Heart right ventricle (tissue), 16 donors: ENCODE measurements at regions not wholly inside any gene's neighbourhood (a gene's known extent, or its start where the extent isn't known, plus 50 kb on each side); places are given as distances from the start of the nearest gene placed in this dataset.

ENCODE experiments used
- ATAC-seq, 8 donors: fragments of 200-7000 bp; cut with Tn5 transposase; one replicate each; pipeline ENCODE4 v1.9.1; 2020; ENCODE audit warnings: mild to moderate bottlenecking in 8 of 8, moderate library complexity in 8 of 8, moderate number of reproducible peaks in 1 of 8
- DNase-seq, 2 donors: peaks; one replicate each; pipeline ENCODE4 v3.0.0-alpha.2; 2020
- H3K27ac ChIP-seq, 10 donors: fragments of 200-600 bp; sonication (generic) in 2 of 10; one replicate each; pipeline versions ENCODE4 v1.5.0 to v1.8.0; 2020 to 2022; ENCODE audit warnings: mild to moderate bottlenecking in 3 of 10
- H3K27me3 ChIP-seq, 7 donors: fragments of 200-600 bp; one replicate each; pipeline ENCODE4 v1.8.0; 2021 to 2022; ENCODE audit warnings: mild to moderate bottlenecking in 2 of 7
- H3K36me3 ChIP-seq, 9 donors: fragments of 200-600 bp; sonication (generic) in 1 of 9; one replicate each; pipeline versions ENCODE4 v1.5.0 to v1.8.0; 2020 to 2022; ENCODE audit warnings: mild to moderate bottlenecking in 2 of 9
- H3K4me1 ChIP-seq, 9 donors: fragments of 200-600 bp; sonication (generic) in 1 of 9; one replicate each; pipeline versions ENCODE4 v1.5.0 to v1.8.0; 2020 to 2022; ENCODE audit warnings: mild to moderate bottlenecking in 4 of 9
- H3K4me3 ChIP-seq, 10 donors: fragments of 200-600 bp; sonication (generic) in 2 of 10; one replicate each; pipeline versions ENCODE4 v1.5.0 to v1.8.0; 2020 to 2022; ENCODE audit warnings: mild to moderate bottlenecking in 7 of 10, moderate library complexity in 2 of 10
- H3K9me3 ChIP-seq, 11 donors: fragments of 200-600 bp in 10 of 11; sonication (generic) in 2 of 11; one replicate each; pipeline versions ENCODE4 v1.5.0 to v1.8.0; 2013 to 2022; ENCODE audit warnings: mild to moderate bottlenecking in 2 of 11, control low read depth in 1 of 11, moderate library complexity in 1 of 11
- CTCF ChIP-seq, 9 donors: fragments of 200-600 bp; sonication (generic) in 2 of 9; IDR thresholded peaks; one replicate each; pipeline versions ENCODE4 v1.5.0 to v1.8.0; 2021 to 2022; ENCODE audit warnings: antibody characterized with exemption in 9 of 9, mild to moderate bottlenecking in 5 of 9, moderate library complexity in 1 of 9
- WGBS, 2 donors: extraction: QIAGEN DNeasy Blood & Tissue Kit; methylation state at CpG; one replicate each; pipeline ENCODE4 v1.1.7; 2013; ENCODE audit warnings: inconsistent platforms in 1 of 2; 5-methylcytosine and 5-hydroxymethylcytosine counted together
- intact Hi-C, 10 donors: fragments of 100-400 bp; cut with DNase I; formaldehyde crosslinking; loops; one replicate each; pipeline versions ENCODE4 v1.11.1 to v1.14.2; 2022
- donor health status: Arrhythmogenic right ventricular cardiomyopathy.
- donor health status: ischemic (EF 13 %, LVEDD 7.1; RV severe dilation, severe dysfunction).
- donor health status: healthy with polysubstance abuse.
- donor health status: DM: no; HTN: yes; CAD: no.
- donor health status: DM: no; HTN: no; CAD: no.
- donor health status: ischemic (EF 25% LVEDD 6.9; RV normal size, moderate dysfunction).
- donor health status: ischemic (EF 25% LVEDD 5.7; RV mildly dilated, moderate dysfunction).
- donor health status: healthy.
- donor health status: DM: yes; HTN: yes; CAD: no.
- donor health status: Ischemic cardiomyopathy.
- donor health status: ischemic (EF 35%, LVEDD 5.7; RV mildly dilated, moderate dysfunction).
- donor health status: nonischemic (EF 11% LVEDD 7.7; RV severe dilation, severe dysfunction).
- donor health status: DM: yes; HTN: yes; CAD: no.
- donor health status: PGD.
- donor health status: ischemic (EF 29% LVEDD 5.4; RV normal size, mild dysfunction).
- donor health status: nonischemic (EF 23%, LVEDD 6.1; RV moderate dilation, normal function).

- ATAC-seq: no peak
- 65 to 70% methylated on average over 5 of the region's 5 CpGs for WGBS, 2 donors
- Histone ChIP-seq H3K27me3 (no peaks in the 10 kb centered on the region), H3K4me3 (no peak overlapping the region), H3K9me3 (peaks cover 0 to 9% (median 0%) of the 10 kb centered on the region in 11 donors), H3K27ac (no peak overlapping the region), H3K36me3 (no peaks in the 10 kb centered on the region), H3K4me1 (no peaks in the 10 kb centered on the region)
- no peak for TF ChIP-seq CTCF (IDR thresholded peaks at IDR 0.05)
- DNase-seq: no peak
- intact Hi-C loops: no loop called here
These were observed 419.0 kb downstream of the DSC3 start for GRCh38 chr18:30623401-30624065.

- DNase-seq: no peak
- TF ChIP-seq CTCF (IDR thresholded peaks at IDR 0.05): no peak
- intact Hi-C loops: no loop called here
- 57 to 62% methylated on average over 6 of the region's 6 CpGs for WGBS, 2 donors
- Histone ChIP-seq H3K9me3 (peaks cover 0 to 9% (median 0%) of the 10 kb centered on the region in 11 donors), H3K27ac (no peak overlapping the region), H3K36me3 (no peaks in the 10 kb centered on the region), H3K4me3 (no peak overlapping the region), H3K27me3 (no peaks in the 10 kb centered on the region), H3K4me1 (no peaks in the 10 kb centered on the region)
- ATAC-seq: no peak
These were observed 419.9 kb downstream of the DSC3 start for GRCh38 chr18:30622635-30623034.

- no peak for DNase-seq
- TF ChIP-seq CTCF (IDR thresholded peaks at IDR 0.05): no peak
- Histone ChIP-seq H3K27me3 (no peaks in the 10 kb centered on the region), H3K36me3 (no peaks in the 10 kb centered on the region), H3K27ac (no peak overlapping the region), H3K4me1 (no peaks in the 10 kb centered on the region), H3K4me3 (no peak overlapping the region), H3K9me3 (peaks cover 0 to 8% (median 0%) of the 10 kb centered on the region in 11 donors)
- WGBS, 2 donors: 85 to 88% methylated on average over 3 of the region's 3 CpGs
- no peak for ATAC-seq
- intact Hi-C loops: no loop called here
These were observed 420.4 kb downstream of the DSC3 start for GRCh38 chr18:30622104-30622503.

- Histone ChIP-seq H3K36me3 (no peaks in the 10 kb centered on the region), H3K4me3 (no peak overlapping the region), H3K9me3 (no peaks in the 10 kb centered on the region), H3K27ac (no peak overlapping the region), H3K27me3 (no peaks in the 10 kb centered on the region), H3K4me1 (no peaks in the 10 kb centered on the region)
- DNase-seq: no peak
- no peak for ATAC-seq
- 75 to 79% methylated on average over 3 of the region's 3 CpGs for WGBS, 2 donors
- intact Hi-C loops: no loop called here
- no peak for TF ChIP-seq CTCF (IDR thresholded peaks at IDR 0.05)
These were observed 424.0 kb downstream of the DSC3 start for GRCh38 chr18:30618567-30618966.
